ENCODE measurements at regions not wholly inside any gene's neighbourhood (a gene's known extent, or its start where the extent isn't known, plus 50 kb on each side); places are given as distances from the start of the nearest gene placed in this dataset.

GRCh38 chr12:102299731-102300130 lies 102.1 kb upstream of the PMCH start:
- Histone ChIP-seq H3K14ac (ENCODE audit: insufficient read depth, low read length) (no peak overlapping the region), H3K4ac (ENCODE audit: low read depth, low read length) (no peak overlapping the region), H3K9ac (ENCODE audit: extremely low read depth, insufficient read length, low read length) (no peak overlapping the region), H3K23me2 (ENCODE audit: insufficient read length, low read depth, low read length, poor library complexity, severe bottlenecking) (no peaks in the 10 kb centered on the region), H3T11ph (ENCODE audit: low read length) (no peak overlapping the region), H3K4me2 (ENCODE audit: insufficient read depth, insufficient read length, low read length) (no peak overlapping the region), H2AFZ (ENCODE audit: low read length) (no peak overlapping the region), H3K27me3 (ENCODE audit: insufficient read depth, low read length) (no peaks in the 10 kb centered on the region), H2AK5ac (ENCODE audit: insufficient read length, low read length) (no peak overlapping the region), H3K56ac (ENCODE audit: insufficient read length, low read depth, low read length) (no peak overlapping the region), H3K27ac (ENCODE audit: insufficient read length, low read depth, low read length) (no peak overlapping the region), H2BK120ac (ENCODE audit: low read depth, low read length, poor library complexity, severe bottlenecking) (no peak overlapping the region), H3K4me1 (ENCODE audit: insufficient read depth, low read length) (no peaks in the 10 kb centered on the region), H4K91ac (ENCODE audit: insufficient read length, low read depth, low read length) (no peak overlapping the region), H3K79me2 (ENCODE audit: insufficient read depth, low read length) (no peaks in the 10 kb centered on the region), H2BK12ac (ENCODE audit: insufficient read length, low read depth, low read length) (no peak overlapping the region), H2BK15ac (ENCODE audit: low read depth, low read length) (no peak overlapping the region), H3K18ac (ENCODE audit: insufficient read length, low read depth, low read length) (no peak overlapping the region), H4K5ac (ENCODE audit: insufficient read length, low read depth, low read length) (no peak overlapping the region), H3K23ac (ENCODE audit: insufficient read length, low read depth, low read length) (no peak overlapping the region), H3K79me1 (ENCODE audit: insufficient read depth, low read depth, low read length, poor library complexity, severe bottlenecking) (no peaks in the 10 kb centered on the region), H4K20me1 (ENCODE audit: control insufficient read depth, insufficient read depth, insufficient read length) (no peaks in the 10 kb centered on the region), H2BK20ac (ENCODE audit: low read depth, low read length, poor library complexity, severe bottlenecking) (no peak overlapping the region), H3K9me3 (ENCODE audit: control insufficient read depth, low read depth, low read length) (no peaks in the 10 kb centered on the region), H2BK5ac (ENCODE audit: insufficient read length, low read length) (no peak overlapping the region), H4K8ac (replicated peaks; ENCODE audit: insufficient read length, low read depth, low read length) (no peak overlapping the region)
- no peak for TF ChIP-seq CTCF (conservative IDR thresholded peaks at IDR 0.05)
- Mint-ChIP-seq H3K27ac (no peak overlapping the region), H3K9me3 (peaks cover 0 to 3% of the 10 kb centered on the region in 2 experiments; a peak in 4 of 5 replicates), H3K27me3 (ENCODE audit: low read depth) (no peaks in the 10 kb centered on the region), H3K4me3 (no peak overlapping the region), H3K4me1 (no peaks in the 10 kb centered on the region), H3K36me3 (ENCODE audit: insufficient read depth in 1 of 3, low read depth in 3 of 3) (no peaks in the 10 kb centered on the region; a peak in 2 of 7 replicates)
- no CpG with 5 or more reads among the region's 1 CpG for WGBS (ENCODE audit: extremely low coverage, insufficient read length, low lambda C conversion rate)
- DNase-seq: no peak

Data from H9 (cell line).